ENCODE measurements at regions not wholly inside any gene's neighbourhood (a gene's known extent, or its start where the extent isn't known, plus 50 kb on each side); places are given as distances from the start of the nearest gene placed in this dataset.

DNA sequence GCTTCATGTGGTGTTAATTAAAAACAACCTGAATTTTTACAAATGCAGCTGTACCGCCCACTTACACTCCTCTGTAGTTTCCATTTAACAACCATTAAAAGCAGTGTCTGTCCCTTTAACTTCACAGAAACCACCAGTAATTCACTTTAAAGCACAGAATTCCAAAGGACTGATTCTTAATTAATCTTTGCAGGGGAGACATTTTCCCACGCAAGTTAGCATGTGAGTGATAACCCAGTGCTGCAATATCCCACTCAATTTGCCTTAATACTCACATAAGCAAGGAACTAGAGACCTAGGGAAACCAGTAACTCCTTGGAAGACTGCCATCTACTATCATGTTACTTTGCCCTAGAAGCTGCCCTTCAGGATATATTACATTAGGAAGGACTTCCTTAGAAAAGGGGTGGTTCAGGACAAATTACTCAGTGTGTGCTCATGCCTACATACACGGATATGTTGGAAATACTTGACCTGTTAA is 102.3 kb downstream of the OSR1 start:
- TF ChIP-seq, protein P1, sequence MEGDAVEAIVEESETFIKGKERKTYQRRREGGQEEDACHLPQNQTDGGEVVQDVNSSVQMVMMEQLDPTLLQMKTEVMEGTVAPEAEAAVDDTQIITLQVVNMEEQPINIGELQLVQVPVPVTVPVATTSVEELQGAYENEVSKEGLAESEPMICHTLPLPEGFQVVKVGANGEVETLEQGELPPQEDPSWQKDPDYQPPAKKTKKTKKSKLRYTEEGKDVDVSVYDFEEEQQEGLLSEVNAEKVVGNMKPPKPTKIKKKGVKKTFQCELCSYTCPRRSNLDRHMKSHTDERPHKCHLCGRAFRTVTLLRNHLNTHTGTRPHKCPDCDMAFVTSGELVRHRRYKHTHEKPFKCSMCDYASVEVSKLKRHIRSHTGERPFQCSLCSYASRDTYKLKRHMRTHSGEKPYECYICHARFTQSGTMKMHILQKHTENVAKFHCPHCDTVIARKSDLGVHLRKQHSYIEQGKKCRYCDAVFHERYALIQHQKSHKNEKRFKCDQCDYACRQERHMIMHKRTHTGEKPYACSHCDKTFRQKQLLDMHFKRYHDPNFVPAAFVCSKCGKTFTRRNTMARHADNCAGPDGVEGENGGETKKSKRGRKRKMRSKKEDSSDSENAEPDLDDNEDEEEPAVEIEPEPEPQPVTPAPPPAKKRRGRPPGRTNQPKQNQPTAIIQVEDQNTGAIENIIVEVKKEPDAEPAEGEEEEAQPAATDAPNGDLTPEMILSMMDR (conservative IDR thresholded peaks at IDR 0.05; ENCODE audit: low read depth, low read length) = no peak
- no peak for TF ChIP-seq EZH2phosphoT487 (IDR thresholded peaks at IDR 0.05; ENCODE audit: borderline replicate concordance, low read length)
- no peak for TF ChIP-seq EZH2 (IDR thresholded peaks at IDR 0.05; ENCODE audit: low read length, unreplicated experiment)
